ENCODE measurements at regions not wholly inside any gene's neighbourhood (a gene's known extent, or its start where the extent isn't known, plus 50 kb on each side); places are given as distances from the start of the nearest gene placed in this dataset.
A peak's percentile ranks its signal among the peaks of the same experiment; 100 is the strongest.
"Not testable (repeated sequence)": the region's sequence is repeated elsewhere in the genome, so short reads cannot be mapped to it uniquely, and the experiment has no call there.

- no peak for TF ChIP-seq POLR2A (IDR thresholded peaks at IDR 0.05)
- TF ChIP-seq CTCF (IDR thresholded peaks at IDR 0.05) = no peak
- no peak overlapping the region for H3K4me3 ChIP-seq
- H3K9me3 ChIP-seq = peaks cover 0 to 4% (median 0%) of the 10 kb centered on the region in 12 donors
- H3K36me3 ChIP-seq = no peaks in the 10 kb centered on the region
- H3K27ac ChIP-seq = no peak overlapping the region
- DNase-seq (no peak), ATAC-seq (no peak)
- intact Hi-C loops (cut with DNase I) = no loop called here
- WGBS, 4 donors = 61 to 83% (median 77%) methylated on average over 3 of the region's 3 CpGs
- H3K27me3 ChIP-seq = no peaks in the 10 kb centered on the region
- H3K4me1 ChIP-seq = no peaks in the 10 kb centered on the region
These were observed 159.0 kb upstream of the PCDH9 start for GRCh38 chr13:67389171-67389570.

GRCh38 chr13:67383109-67383757, 153.1 kb upstream of the PCDH9 start:
- H3K9me3 ChIP-seq; H3K36me3 ChIP-seq; H3K27ac ChIP-seq; ATAC-seq; H3K4me3 ChIP-seq; H3K27me3 ChIP-seq; H3K4me1 ChIP-seq; intact Hi-C loops (cut with DNase I): not testable (repeated sequence)
- peak in 1 of 5 donors; percentile 51 for DNase-seq
- 68 to 77% (median 74%) methylated on average over 7 of the region's 7 CpGs for WGBS, 4 donors

GRCh38 chr13:67377919-67378318, 147.8 kb upstream of the PCDH9 start:
- Histone ChIP-seq H3K4me1 (no peaks in the 10 kb centered on the region), H3K27me3 (no peaks in the 10 kb centered on the region), H3K36me3 (no peaks in the 10 kb centered on the region), H3K9me3 (peaks cover 0 to 2% (median 0%) of the 10 kb centered on the region in 12 donors), H3K4me3 (no peak overlapping the region), H3K27ac (no peak overlapping the region)
- ATAC-seq (no peak), DNase-seq (no peak)
- intact Hi-C loops (cut with DNase I) = no loop called here
- WGBS, 4 donors = 78 to 93% (median 88%) methylated on average over 1 of the region's 1 CpG
- TF ChIP-seq POLR2A (IDR thresholded peaks at IDR 0.05) (no peak), CTCF (IDR thresholded peaks at IDR 0.05) (no peak)

- Histone ChIP-seq H3K9me3 (peaks cover 0 to 2% (median 0%) of the 10 kb centered on the region in 12 donors), H3K36me3 (no peaks in the 10 kb centered on the region), H3K27me3 (no peaks in the 10 kb centered on the region), H3K27ac (no peak overlapping the region), H3K4me1 (peaks cover 0 to 3% (median 0%) of the 10 kb centered on the region in 12 donors), H3K4me3 (no peak overlapping the region)
- DNase-seq (no peak), ATAC-seq (no peak)
- 48 to 64% (median 54%) methylated on average over 1 of the region's 1 CpG for WGBS, 4 donors
- intact Hi-C loops (cut with DNase I) = no loop called here
- TF ChIP-seq POLR2A (IDR thresholded peaks at IDR 0.05) (no peak), CTCF (IDR thresholded peaks at IDR 0.05) (no peak)
These were observed 144.3 kb upstream of the PCDH9 start for GRCh38 chr13:67374391-67374790.

Measured in heart left ventricle (tissue), 16 donors.